ENCODE measurements at regions not wholly inside any gene's neighbourhood (a gene's known extent, or its start where the extent isn't known, plus 50 kb on each side); places are given as distances from the start of the nearest gene placed in this dataset.

DNA sequence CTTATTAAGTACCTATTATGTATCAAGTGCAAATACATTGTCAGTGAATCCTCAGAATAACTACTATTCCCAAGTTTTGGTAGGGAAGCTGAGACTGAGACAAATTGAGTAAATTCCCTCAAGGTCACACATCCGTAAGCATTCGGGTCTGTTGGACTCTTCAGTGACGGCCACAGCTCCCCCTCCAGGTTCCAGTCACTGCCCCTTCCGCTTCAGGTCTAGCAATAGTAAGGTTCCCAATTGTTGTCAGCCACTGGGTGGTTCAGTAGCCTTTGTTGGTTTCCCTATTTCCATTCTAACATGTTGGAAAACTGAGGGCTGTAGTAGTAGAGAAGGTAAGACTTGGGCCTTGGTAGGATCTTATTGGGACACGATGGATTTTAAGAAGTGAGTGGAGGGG is 54.9 kb upstream of the TNRC6B start (continued):
- TF ChIP-seq, protein P1, sequence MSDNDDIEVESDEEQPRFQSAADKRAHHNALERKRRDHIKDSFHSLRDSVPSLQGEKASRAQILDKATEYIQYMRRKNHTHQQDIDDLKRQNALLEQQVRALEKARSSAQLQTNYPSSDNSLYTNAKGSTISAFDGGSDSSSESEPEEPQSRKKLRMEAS (IDR thresholded peaks at IDR 0.05): no peak

DNA sequence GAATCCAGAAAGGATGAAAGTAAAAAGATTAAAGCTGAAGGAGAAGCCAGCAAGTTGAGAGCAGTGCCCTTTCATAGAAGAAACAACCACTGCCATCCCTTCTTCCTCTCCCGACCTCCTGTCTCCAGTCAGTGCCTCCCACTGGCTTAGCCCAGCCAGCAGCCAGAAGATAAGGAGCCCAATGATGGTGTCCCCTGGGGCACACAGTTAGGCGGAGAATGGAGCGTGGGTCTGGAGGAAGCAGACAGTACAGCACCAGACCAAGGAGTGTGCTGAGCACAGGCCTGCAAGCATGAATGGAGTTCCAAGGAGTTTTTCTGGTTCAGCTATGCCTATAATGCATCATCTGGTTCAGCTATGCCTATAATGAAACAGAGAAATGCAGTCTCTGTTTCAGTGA is 54.3 kb upstream of the TNRC6B start:
- DNase-seq (ENCODE audit: low spot score): no peak
- TF ChIP-seq NR2F2 (IDR thresholded peaks at IDR 0.05) (no peak), RAD21 (IDR thresholded peaks at IDR 0.05) (no peak), TAF1 (conservative IDR thresholded peaks at IDR 0.05) (no peak), RXRA (IDR thresholded peaks at IDR 0.05) (no peak), YY1 (IDR thresholded peaks at IDR 0.05) (no peak)
- TF ChIP-seq, protein P2, sequence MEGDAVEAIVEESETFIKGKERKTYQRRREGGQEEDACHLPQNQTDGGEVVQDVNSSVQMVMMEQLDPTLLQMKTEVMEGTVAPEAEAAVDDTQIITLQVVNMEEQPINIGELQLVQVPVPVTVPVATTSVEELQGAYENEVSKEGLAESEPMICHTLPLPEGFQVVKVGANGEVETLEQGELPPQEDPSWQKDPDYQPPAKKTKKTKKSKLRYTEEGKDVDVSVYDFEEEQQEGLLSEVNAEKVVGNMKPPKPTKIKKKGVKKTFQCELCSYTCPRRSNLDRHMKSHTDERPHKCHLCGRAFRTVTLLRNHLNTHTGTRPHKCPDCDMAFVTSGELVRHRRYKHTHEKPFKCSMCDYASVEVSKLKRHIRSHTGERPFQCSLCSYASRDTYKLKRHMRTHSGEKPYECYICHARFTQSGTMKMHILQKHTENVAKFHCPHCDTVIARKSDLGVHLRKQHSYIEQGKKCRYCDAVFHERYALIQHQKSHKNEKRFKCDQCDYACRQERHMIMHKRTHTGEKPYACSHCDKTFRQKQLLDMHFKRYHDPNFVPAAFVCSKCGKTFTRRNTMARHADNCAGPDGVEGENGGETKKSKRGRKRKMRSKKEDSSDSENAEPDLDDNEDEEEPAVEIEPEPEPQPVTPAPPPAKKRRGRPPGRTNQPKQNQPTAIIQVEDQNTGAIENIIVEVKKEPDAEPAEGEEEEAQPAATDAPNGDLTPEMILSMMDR (IDR thresholded peaks at IDR 0.05; ENCODE audit: low read depth, low read length, missing input control): no peak
- Histone ChIP-seq H3K27ac (ENCODE audit: low read depth in 1 of 2, low read length in 2 of 2) (no peak overlapping the region), H3K36me3 (ENCODE audit: control insufficient read depth in 4 of 4, insufficient read depth in 3 of 4, low read depth in 1 of 4, low read length in 3 of 4) (peaks cover under 1 to 7% (median 6%) of the 10 kb centered on the region in 4 donors), H3K9ac (ENCODE audit: low read depth in 1 of 2, low read length in 2 of 2) (no peak overlapping the region), H3K27me3 (ENCODE audit: control insufficient read depth in 4 of 4, insufficient read depth in 4 of 4, low read length in 3 of 4) (no peaks in the 10 kb centered on the region), H3K4me3 (ENCODE audit: low read depth in 1 of 3, low read length in 3 of 3) (no peak overlapping the region), H3K4me1 (ENCODE audit: control insufficient read depth in 4 of 4, insufficient read depth in 4 of 4, low read length in 3 of 4) (no peaks in the 10 kb centered on the region), H3K9me3 (ENCODE audit: control insufficient read depth in 4 of 4, low read length in 3 of 4) (no peaks in the 10 kb centered on the region)
- 86% methylated on average over 3 of the region's 3 CpGs for WGBS

Data from liver (tissue), 8 donors.